EH (cell line): ENCODE measurements at regions not wholly inside any gene's neighbourhood (a gene's known extent, or its start where the extent isn't known, plus 50 kb on each side); places are given as distances from the start of the nearest gene placed in this dataset.
A peak's percentile ranks its signal among the peaks of the same experiment; 100 is the strongest.

Experiments
- DNase-seq: peaks from one replicate; pipeline ENCODE4 v3.0.0-alpha.2; 2015; ENCODE audit warnings: low read depth

- peak; percentile 3 for DNase-seq
Observed at GRCh38 chr7:94810496-94810895, 96.9 kb upstream of the PPP1R9A start.

GRCh38 chr7:94813917-94814316, 93.5 kb upstream of the PPP1R9A start:
- no peak for DNase-seq

GRCh38 chr7:94823947-94824346, 83.4 kb upstream of the PPP1R9A start:
- DNase-seq = peak; percentile 29

- no peak for DNase-seq
Observed at GRCh38 chr7:94829987-94830386, 77.4 kb upstream of the PPP1R9A start.

GRCh38 chr7:94832051-94832450, 75.3 kb upstream of the PPP1R9A start:
- DNase-seq = no peak

- DNase-seq = no peak
Observed at GRCh38 chr7:94834359-94834758, 73.0 kb upstream of the PPP1R9A start.

GRCh38 chr7:94838717-94839116, 68.7 kb upstream of the PPP1R9A start:
- DNase-seq = no peak

GRCh38 chr7:94843553-94843952, 63.8 kb upstream of the PPP1R9A start:
- no peak for DNase-seq

GRCh38 chr7:94848531-94848930, 58.9 kb upstream of the PPP1R9A start:
- no peak for DNase-seq

- DNase-seq = no peak
Observed at GRCh38 chr7:94848992-94849576, 58.3 kb upstream of the PPP1R9A start.

- DNase-seq = no peak
Observed at GRCh38 chr7:94849636-94850208, 57.7 kb upstream of the PPP1R9A start.

- DNase-seq = no peak
Observed at GRCh38 chr7:94855589-94855988, 51.8 kb upstream of the PPP1R9A start.

- no peak for DNase-seq
Observed at GRCh38 chr7:94856643-94857042, 50.8 kb upstream of the PPP1R9A start.
